BJ (cell line): ENCODE measurements at regions not wholly inside any gene's neighbourhood (a gene's known extent, or its start where the extent isn't known, plus 50 kb on each side); places are given as distances from the start of the nearest gene placed in this dataset.
A peak's percentile ranks its signal among the peaks of the same experiment; 100 is the strongest.

Source experiments
- CTCF ChIA-PET: fragments of 350-600 bp; formaldehyde crosslinking; extraction: SDS; loops from one replicate; lab custom pipeline; 2021; ENCODE audit warnings: antibody characterized with exemption, inconsistent platforms; lab: Yijun Ruan, JAX
- POLR2A ChIA-PET: fragments of 300-600 bp; sonication (Branson Sonifier 250); formaldehyde crosslinking; extraction: SDS; loops from one replicate; lab custom pipeline; 2021; ENCODE audit warnings: antibody characterized with exemption; lab: Charles Lee
- DNase-seq: peaks from one replicate; pipeline ENCODE4 v3.0.0-alpha.2; 2011; ENCODE audit warnings: low read depth
- H3K27me3 ChIP-seq: 2 replicates; pipeline ENCODE4 v1.6.0; 2011; ENCODE audit warnings: low read length; ENCODE audit not compliant: control insufficient read depth, insufficient read depth
- H3K36me3 ChIP-seq: 2 replicates; pipeline ENCODE4 v1.5.1; 2011; ENCODE audit warnings: low read length; ENCODE audit not compliant: control insufficient read depth, insufficient read depth
- H3K4me3 ChIP-seq: 2 replicates; pipeline ENCODE4 v1.5.1; 2011; ENCODE audit warnings: low read depth, mild to moderate bottlenecking, control low read depth, low read length
- CTCF ChIP-seq: IDR thresholded peaks from 2 replicates; pipeline ENCODE4 v1.5.1; 2011; ENCODE audit warnings: low read depth, mild to moderate bottlenecking, control low read depth, inconsistent platforms, low read length, moderate library complexity; ENCODE audit not compliant: insufficient read depth

- DNase-seq: no peak
- Histone ChIP-seq H3K27me3 (no peaks in the 10 kb centered on the region), H3K36me3 (no peaks in the 10 kb centered on the region), H3K4me3 (no peak overlapping the region)
- POLR2A ChIA-PET: no interaction called here
- TF ChIP-seq CTCF: no peak
- CTCF ChIA-PET: interaction anchor here (1.2 to 1.5 kb wide), 2 partner anchors 31 to 338 kb away, joined by 3 to 4 read pairs; no protein-coding TSS in a partner anchor
These were observed 193.5 kb upstream of the EEA1 start for GRCh38 chr12:93122569-93123091.

- Histone ChIP-seq H3K36me3 (no peaks in the 10 kb centered on the region), H3K27me3 (no peaks in the 10 kb centered on the region), H3K4me3 (no peak overlapping the region)
- ChIA-PET POLR2A (no interaction called here), CTCF (no interaction called here)
- TF ChIP-seq CTCF: no peak
- DNase-seq: no peak
These were observed 196.0 kb upstream of the EEA1 start for GRCh38 chr12:93125126-93125525.

- no peaks in the 10 kb centered on the region for H3K27me3 ChIP-seq
- POLR2A ChIA-PET: no interaction called here
- no peak for TF ChIP-seq CTCF
- CTCF ChIA-PET: interaction anchor here (0.9 to 2.2 kb wide), 2 partner anchors 11 to 27 kb away, joined by 3 to 15 read pairs; no protein-coding TSS in a partner anchor
- H3K4me3 ChIP-seq: no peak overlapping the region
- H3K36me3 ChIP-seq: no peaks in the 10 kb centered on the region
- no peak for DNase-seq
These were observed 197.0 kb upstream of the EEA1 start for GRCh38 chr12:93126069-93126474.

- no peaks in the 10 kb centered on the region for H3K36me3 ChIP-seq
- POLR2A ChIA-PET: no interaction called here
- no peak for TF ChIP-seq CTCF
- no peak for DNase-seq
- H3K27me3 ChIP-seq: no peaks in the 10 kb centered on the region
- CTCF ChIA-PET: interaction anchor here (0.5 to 3.1 kb wide), 15 partner anchors 8 to 269 kb away, joined by 3 to 15 read pairs (median 3); no protein-coding TSS in a partner anchor
- no peak overlapping the region for H3K4me3 ChIP-seq
These were observed 198.0 kb upstream of the EEA1 start for GRCh38 chr12:93127107-93127560.

- POLR2A ChIA-PET: interaction anchor here (0.6 kb wide), 1 partner anchor 64 kb away, joined by 3 read pairs; no protein-coding TSS in a partner anchor
- DNase-seq: peak; percentile 76
- H3K36me3 ChIP-seq: no peaks in the 10 kb centered on the region
These were observed 198.7 kb upstream of the EEA1 start for GRCh38 chr12:93127582-93128331.

More at GRCh38 chr12:93127582-93128331, 198.7 kb upstream of the EEA1 start:
- CTCF ChIA-PET: interaction anchor here (0.7 to 3.1 kb wide), 16 partner anchors 9 to 268 kb away, joined by 3 to 15 read pairs (median 3); no protein-coding TSS in a partner anchor
- Histone ChIP-seq H3K4me3 (no peak overlapping the region), H3K27me3 (no peaks in the 10 kb centered on the region)
- TF ChIP-seq CTCF: peak; percentile 68
